GM19023 (cell line): ENCODE measurements at regions not wholly inside any gene's neighbourhood (a gene's known extent, or its start where the extent isn't known, plus 50 kb on each side); places are given as distances from the start of the nearest gene placed in this dataset.

Experiments used
- ATAC-seq: cut with Tn5 transposase; IDR thresholded peaks from one replicate; pipeline ENCODE4 v1.9.1; 2021; ENCODE audit warnings: mild to moderate bottlenecking, moderate library complexity; ENCODE audit not compliant: unreplicated experiment

GRCh38 chrX:149161435-149162088, 343.5 kb downstream of the IDS start:
- no peak for ATAC-seq

GRCh38 chrX:149157976-149158375, 347.1 kb downstream of the IDS start:
- no peak for ATAC-seq

GRCh38 chrX:149152941-149153340, 352.2 kb downstream of the IDS start:
- no peak for ATAC-seq

- ATAC-seq: no peak
Observed at GRCh38 chrX:149151805-149152757, 353.0 kb downstream of the IDS start.

GRCh38 chrX:149145845-149146285, 359.2 kb downstream of the IDS start:
- no peak for ATAC-seq

GRCh38 chrX:149131774-149132173, 373.3 kb downstream of the IDS start:
- no peak for ATAC-seq

- ATAC-seq: no peak
Observed at GRCh38 chrX:149129767-149130166, 375.3 kb downstream of the IDS start.

- no peak for ATAC-seq
Observed at GRCh38 chrX:149124526-149125108, 380.5 kb downstream of the IDS start.

- no peak for ATAC-seq
Observed at GRCh38 chrX:149121206-149121920, 383.7 kb downstream of the IDS start.

- ATAC-seq: no peak
Observed at GRCh38 chrX:149120459-149120858, 384.6 kb downstream of the IDS start.

GRCh38 chrX:149114874-149115273, 390.2 kb downstream of the IDS start:
- no peak for ATAC-seq

GRCh38 chrX:149114001-149114400, 391.1 kb downstream of the IDS start:
- no peak for ATAC-seq

GRCh38 chrX:149097786-149098185, 407.3 kb downstream of the IDS start:
- no peak for ATAC-seq

- ATAC-seq: no peak
Observed at GRCh38 chrX:149092179-149092578, 412.9 kb downstream of the IDS start.

- no peak for ATAC-seq
Observed at GRCh38 chrX:149079805-149080406, 425.2 kb downstream of the IDS start.

GRCh38 chrX:149074398-149074797, 430.7 kb downstream of the IDS start:
- no peak for ATAC-seq

GRCh38 chrX:149073479-149073878, 431.6 kb downstream of the IDS start:
- no peak for ATAC-seq

GRCh38 chrX:149069899-149070298, 435.2 kb downstream of the IDS start:
- ATAC-seq: no peak

GRCh38 chrX:149060921-149061320, 444.2 kb downstream of the IDS start:
- ATAC-seq: no peak
